Right atrium auricular region (tissue), 2 donors: ENCODE measurements at regions not wholly inside any gene's neighbourhood (a gene's known extent, or its start where the extent isn't known, plus 50 kb on each side); places are given as distances from the start of the nearest gene placed in this dataset.

Experiments
- DNase-seq: peaks from one replicate; pipeline ENCODE4 v3.0.0-alpha.2; 2019; ENCODE audit warnings: low spot score
- H3K27ac ChIP-seq, 2 donors: fragments of 200-600 bp; sonication (generic); 1 replicate in 1 of 2; 2 replicates in 1 of 2; pipeline ENCODE4 v1.5.1; 2016 to 2019
- H3K27me3 ChIP-seq, 2 donors: fragments of 200-600 bp; sonication (generic); one replicate each; pipeline versions ENCODE4 v1.5.1 to v1.6.0; 2017 to 2019
- H3K36me3 ChIP-seq: fragments of 200-600 bp; sonication (generic); one replicate; pipeline ENCODE4 v1.5.1; 2016
- H3K4me1 ChIP-seq, 2 donors: fragments of 200-600 bp; sonication (generic); one replicate each; pipeline versions ENCODE4 v1.5.1 to v1.6.0; 2017 to 2019
- H3K4me3 ChIP-seq, 2 donors: fragments of 200-600 bp; sonication (generic); 1 replicate in 1 of 2; 2 replicates in 1 of 2; pipeline ENCODE4 v1.5.1; 2017 to 2019; ENCODE audit warnings: mild to moderate bottlenecking in 1 of 2, moderate library complexity in 1 of 2
- H3K9me3 ChIP-seq, 2 donors: fragments of 200-600 bp; sonication (generic); one replicate each; pipeline ENCODE4 v1.5.1; 2019
- CTCF ChIP-seq, 2 donors: fragments of 200-600 bp; sonication (generic); IDR thresholded peaks; one replicate each; pipeline ENCODE4 v1.5.1; 2019; ENCODE audit warnings: antibody characterized with exemption in 2 of 2

GRCh38 chr5:109529987-109530386 is 120.2 kb upstream of the PJA2 start:
- no peak for TF ChIP-seq CTCF (IDR thresholded peaks at IDR 0.05)
- no peaks in the 10 kb centered on the region for H3K9me3 ChIP-seq

GRCh38 chr5:109529520-109529919 is 119.7 kb upstream of the PJA2 start:
- TF ChIP-seq CTCF (IDR thresholded peaks at IDR 0.05): no peak
- Histone ChIP-seq H3K9me3 (no peaks in the 10 kb centered on the region), H3K36me3 (no peaks in the 10 kb centered on the region), H3K4me3 (no peak overlapping the region), H3K27me3 (no peaks in the 10 kb centered on the region), H3K4me1 (no peaks in the 10 kb centered on the region), H3K27ac (no peak overlapping the region)
- peak; percentile 59 for DNase-seq

More at GRCh38 chr5:109529987-109530386, 120.2 kb upstream of the PJA2 start:
- Histone ChIP-seq H3K4me3 (no peak overlapping the region), H3K27me3 (no peaks in the 10 kb centered on the region), H3K4me1 (no peaks in the 10 kb centered on the region), H3K36me3 (no peaks in the 10 kb centered on the region), H3K27ac (no peak overlapping the region)
- no peak for DNase-seq

- H3K9me3 ChIP-seq: no peaks in the 10 kb centered on the region
- H3K27me3 ChIP-seq: no peaks in the 10 kb centered on the region
- no peak for TF ChIP-seq CTCF (IDR thresholded peaks at IDR 0.05)
- H3K4me1 ChIP-seq: no peaks in the 10 kb centered on the region
- DNase-seq: no peak
- no peak overlapping the region for H3K4me3 ChIP-seq
- no peak overlapping the region for H3K27ac ChIP-seq
- no peaks in the 10 kb centered on the region for H3K36me3 ChIP-seq
Measured at GRCh38 chr5:109524555-109524954, 114.8 kb upstream of the PJA2 start.

GRCh38 chr5:109524026-109524425 is 114.3 kb upstream of the PJA2 start:
- DNase-seq: no peak

GRCh38 chr5:109522404-109522803 is 112.6 kb upstream of the PJA2 start:
- DNase-seq: no peak

More at GRCh38 chr5:109524026-109524425, 114.3 kb upstream of the PJA2 start:
- H3K4me3 ChIP-seq: no peak overlapping the region
- H3K36me3 ChIP-seq: no peaks in the 10 kb centered on the region
- H3K4me1 ChIP-seq: no peaks in the 10 kb centered on the region
- no peaks in the 10 kb centered on the region for H3K27me3 ChIP-seq
- no peak overlapping the region for H3K27ac ChIP-seq
- H3K9me3 ChIP-seq: no peaks in the 10 kb centered on the region
- TF ChIP-seq CTCF (IDR thresholded peaks at IDR 0.05): no peak

More at GRCh38 chr5:109522404-109522803, 112.6 kb upstream of the PJA2 start:
- no peaks in the 10 kb centered on the region for H3K36me3 ChIP-seq
- no peak overlapping the region for H3K4me3 ChIP-seq
- H3K27ac ChIP-seq: no peak overlapping the region
- no peaks in the 10 kb centered on the region for H3K9me3 ChIP-seq
- H3K4me1 ChIP-seq: no peaks in the 10 kb centered on the region
- no peaks in the 10 kb centered on the region for H3K27me3 ChIP-seq
- no peak for TF ChIP-seq CTCF (IDR thresholded peaks at IDR 0.05)
